ENCODE measurements at regions not wholly inside any gene's neighbourhood (a gene's known extent, or its start where the extent isn't known, plus 50 kb on each side); places are given as distances from the start of the nearest gene placed in this dataset.
A peak's percentile ranks its signal among the peaks of the same experiment; 100 is the strongest.

DNA sequence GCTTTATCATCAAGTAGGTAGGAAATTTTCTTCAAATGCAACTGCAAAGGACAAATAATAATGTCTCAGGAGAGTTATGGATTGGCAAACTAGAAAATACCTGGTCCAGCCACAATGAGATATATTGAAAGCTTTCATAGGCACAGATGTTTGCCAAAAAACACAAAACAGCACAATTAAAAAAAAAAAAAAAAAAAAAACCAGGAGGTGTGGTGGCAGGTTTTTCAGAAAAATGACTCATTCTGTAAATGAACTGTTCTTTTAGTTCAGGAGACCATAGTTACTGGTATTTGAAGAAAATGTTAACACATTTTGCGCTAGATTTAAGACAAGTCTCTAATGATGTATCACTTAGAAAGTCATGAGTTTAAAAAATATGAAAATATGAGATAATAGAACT lies 55.0 kb upstream of the JCAD start:
- Histone ChIP-seq H3K27ac (no peak overlapping the region), H3K4me3 (no peak overlapping the region), H3K27me3 (peaks cover 0 to 5% (median 0%) of the 10 kb centered on the region in 4 donors), H3K9me3 (no peaks in the 10 kb centered on the region), H3K36me3 (no peaks in the 10 kb centered on the region), H3K4me1 (no peaks in the 10 kb centered on the region)
- ATAC-seq (no peak), FAIRE-seq (no peak), DNase-seq (no peak)
- TF ChIP-seq, protein P1, sequence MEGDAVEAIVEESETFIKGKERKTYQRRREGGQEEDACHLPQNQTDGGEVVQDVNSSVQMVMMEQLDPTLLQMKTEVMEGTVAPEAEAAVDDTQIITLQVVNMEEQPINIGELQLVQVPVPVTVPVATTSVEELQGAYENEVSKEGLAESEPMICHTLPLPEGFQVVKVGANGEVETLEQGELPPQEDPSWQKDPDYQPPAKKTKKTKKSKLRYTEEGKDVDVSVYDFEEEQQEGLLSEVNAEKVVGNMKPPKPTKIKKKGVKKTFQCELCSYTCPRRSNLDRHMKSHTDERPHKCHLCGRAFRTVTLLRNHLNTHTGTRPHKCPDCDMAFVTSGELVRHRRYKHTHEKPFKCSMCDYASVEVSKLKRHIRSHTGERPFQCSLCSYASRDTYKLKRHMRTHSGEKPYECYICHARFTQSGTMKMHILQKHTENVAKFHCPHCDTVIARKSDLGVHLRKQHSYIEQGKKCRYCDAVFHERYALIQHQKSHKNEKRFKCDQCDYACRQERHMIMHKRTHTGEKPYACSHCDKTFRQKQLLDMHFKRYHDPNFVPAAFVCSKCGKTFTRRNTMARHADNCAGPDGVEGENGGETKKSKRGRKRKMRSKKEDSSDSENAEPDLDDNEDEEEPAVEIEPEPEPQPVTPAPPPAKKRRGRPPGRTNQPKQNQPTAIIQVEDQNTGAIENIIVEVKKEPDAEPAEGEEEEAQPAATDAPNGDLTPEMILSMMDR (IDR thresholded peaks at IDR 0.05) = no peak
- WGBS, 2 donors = 92 to 94% methylated on average over 1 of the region's 1 CpG
- intact Hi-C loops (cut with DNase I) = loop anchor here in 1 of 3 donors (10.0 kb wide), 1 partner anchor 50 kb away; no protein-coding TSS in a partner anchor

DNA sequence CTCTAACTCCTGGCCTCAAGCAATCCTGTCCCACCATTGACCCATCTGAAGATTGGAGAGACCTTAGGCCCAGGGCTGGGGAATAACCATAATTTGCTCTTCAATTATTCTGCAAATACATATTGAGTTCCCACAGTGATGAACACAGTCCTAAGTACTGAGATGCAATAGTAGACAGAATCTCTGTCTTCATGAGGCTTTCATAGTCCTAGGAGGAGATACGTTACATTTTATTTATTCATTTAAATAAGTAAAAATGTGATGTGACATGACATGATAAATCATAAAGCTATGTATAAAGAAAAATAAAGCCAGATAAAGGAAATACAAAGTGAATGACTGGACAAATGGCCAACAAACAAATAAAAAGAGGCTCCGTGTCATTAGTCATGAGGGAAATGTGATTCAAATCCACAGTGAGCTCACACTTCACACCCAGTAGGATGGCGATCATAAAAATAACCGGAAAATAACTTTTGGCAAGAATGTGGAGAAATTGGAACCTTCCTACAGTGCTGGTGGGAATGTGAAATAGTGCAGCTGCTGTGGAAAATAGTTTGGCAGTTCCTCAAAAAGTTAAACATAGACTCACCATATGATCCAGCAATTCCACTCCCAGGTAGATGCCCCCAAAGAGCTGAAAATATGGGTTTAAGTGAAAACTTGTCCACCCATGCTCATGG lies 52.1 kb upstream of the JCAD start:
- intact Hi-C loops (cut with DNase I) = loop anchor here in 1 of 3 donors (10.0 kb wide), 1 partner anchor 53 kb away; no protein-coding TSS in a partner anchor
- peaks cover 0 to 5% (median 0%) of the 10 kb centered on the region in 4 donors for H3K27me3 ChIP-seq
- no peak for ATAC-seq
- TF ChIP-seq, protein P1 (IDR thresholded peaks at IDR 0.05) = no peak
- H3K4me3 ChIP-seq = no peak overlapping the region
- H3K36me3 ChIP-seq = no peaks in the 10 kb centered on the region
- WGBS, 2 donors = 48 to 55% methylated on average over 4 of the region's 4 CpGs
- H3K27ac ChIP-seq = no peak overlapping the region
- no peaks in the 10 kb centered on the region for H3K4me1 ChIP-seq
- DNase-seq = no peak
- no peaks in the 10 kb centered on the region for H3K9me3 ChIP-seq
- peak; percentile 13 for FAIRE-seq

Measured in pancreas (tissue), 10 donors.